ENCODE measurements at regions not wholly inside any gene's neighbourhood (a gene's known extent, or its start where the extent isn't known, plus 50 kb on each side); places are given as distances from the start of the nearest gene placed in this dataset.

DNA sequence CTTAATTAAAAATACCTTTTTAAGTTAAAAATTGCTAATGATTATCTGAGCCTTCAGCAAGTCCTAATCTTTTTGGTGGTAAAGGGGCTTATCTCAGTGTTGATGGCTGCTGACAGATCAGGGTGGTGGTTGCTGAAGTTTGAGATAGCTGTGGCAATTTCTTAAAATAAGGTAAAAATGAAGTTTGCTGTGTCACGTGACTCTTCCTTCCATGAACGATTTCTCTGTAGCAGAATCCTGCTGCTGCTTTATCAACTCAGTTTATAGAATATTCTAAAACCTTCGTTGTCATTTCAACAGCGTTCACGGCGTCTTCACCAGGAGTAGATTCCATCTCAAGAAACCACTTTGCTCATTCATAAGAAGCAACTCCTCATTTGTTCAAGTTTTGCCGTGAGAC, 110.1 kb downstream of the SUCNR1 start:
- Histone ChIP-seq H3K27me3 (no peaks in the 10 kb centered on the region), H3K36me3 (no peaks in the 10 kb centered on the region), H3K4me1 (ENCODE audit: control insufficient read depth in 1 of 2, insufficient read depth in 1 of 2, low read depth in 1 of 2, low read length in 1 of 2) (no peaks in the 10 kb centered on the region), H3K9me3 (no peaks in the 10 kb centered on the region), H3K27ac (no peak overlapping the region), H3K4me3 (ENCODE audit: low read depth in 1 of 2, low read length in 1 of 2) (no peak overlapping the region)
- TF ChIP-seq CTCF (IDR thresholded peaks at IDR 0.05), result no peak

GRCh38 chr3:151985787-151986430, 112.5 kb downstream of the SUCNR1 start:
- H3K27me3 ChIP-seq, result no peaks in the 10 kb centered on the region

DNA sequence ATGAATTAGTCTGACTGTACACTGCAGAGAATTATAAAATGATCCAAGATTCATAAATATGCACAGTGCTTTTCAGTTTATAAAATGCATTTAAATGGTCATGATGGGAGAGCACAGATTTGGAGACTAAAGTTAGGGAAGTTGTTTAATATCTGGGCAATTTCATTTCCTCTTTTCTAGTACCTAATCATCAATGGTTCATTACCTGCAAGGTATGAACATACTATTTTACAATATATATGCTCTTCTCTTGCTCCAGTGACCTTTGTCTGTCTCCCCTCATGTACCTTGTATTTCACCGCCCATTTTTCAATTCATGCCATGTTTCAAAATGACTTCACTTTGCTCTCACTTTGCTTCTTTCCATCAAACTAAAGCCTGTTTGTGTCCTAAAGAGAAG, 114.5 kb downstream of the SUCNR1 start:
- TF ChIP-seq CTCF (IDR thresholded peaks at IDR 0.05), result no peak
- Histone ChIP-seq H3K4me1 (ENCODE audit: control insufficient read depth in 1 of 2, insufficient read depth in 1 of 2, low read depth in 1 of 2, low read length in 1 of 2) (no peaks in the 10 kb centered on the region), H3K36me3 (no peaks in the 10 kb centered on the region), H3K27ac (no peak overlapping the region), H3K4me3 (ENCODE audit: low read depth in 1 of 2, low read length in 1 of 2) (no peak overlapping the region), H3K27me3 (no peaks in the 10 kb centered on the region), H3K9me3 (no peaks in the 10 kb centered on the region)

More at GRCh38 chr3:151985787-151986430, 112.5 kb downstream of the SUCNR1 start:
- no peak overlapping the region for H3K27ac ChIP-seq
- TF ChIP-seq CTCF (IDR thresholded peaks at IDR 0.05), result no peak
- no peaks in the 10 kb centered on the region for H3K9me3 ChIP-seq
- H3K36me3 ChIP-seq, result no peaks in the 10 kb centered on the region
- H3K4me1 ChIP-seq (ENCODE audit: control insufficient read depth in 1 of 2, insufficient read depth in 1 of 2, low read depth in 1 of 2, low read length in 1 of 2), result no peaks in the 10 kb centered on the region
- no peak overlapping the region for H3K4me3 ChIP-seq (ENCODE audit: low read depth in 1 of 2, low read length in 1 of 2)

- Histone ChIP-seq H3K27ac (no peak overlapping the region), H3K9me3 (no peaks in the 10 kb centered on the region), H3K27me3 (no peaks in the 10 kb centered on the region), H3K36me3 (no peaks in the 10 kb centered on the region), H3K4me1 (ENCODE audit: control insufficient read depth in 1 of 2, insufficient read depth in 1 of 2, low read depth in 1 of 2, low read length in 1 of 2) (no peaks in the 10 kb centered on the region), H3K4me3 (ENCODE audit: low read depth in 1 of 2, low read length in 1 of 2) (no peak overlapping the region)
- TF ChIP-seq CTCF (IDR thresholded peaks at IDR 0.05), result no peak
These were observed 116.2 kb downstream of the SUCNR1 start for GRCh38 chr3:151989621-151990020.

DNA sequence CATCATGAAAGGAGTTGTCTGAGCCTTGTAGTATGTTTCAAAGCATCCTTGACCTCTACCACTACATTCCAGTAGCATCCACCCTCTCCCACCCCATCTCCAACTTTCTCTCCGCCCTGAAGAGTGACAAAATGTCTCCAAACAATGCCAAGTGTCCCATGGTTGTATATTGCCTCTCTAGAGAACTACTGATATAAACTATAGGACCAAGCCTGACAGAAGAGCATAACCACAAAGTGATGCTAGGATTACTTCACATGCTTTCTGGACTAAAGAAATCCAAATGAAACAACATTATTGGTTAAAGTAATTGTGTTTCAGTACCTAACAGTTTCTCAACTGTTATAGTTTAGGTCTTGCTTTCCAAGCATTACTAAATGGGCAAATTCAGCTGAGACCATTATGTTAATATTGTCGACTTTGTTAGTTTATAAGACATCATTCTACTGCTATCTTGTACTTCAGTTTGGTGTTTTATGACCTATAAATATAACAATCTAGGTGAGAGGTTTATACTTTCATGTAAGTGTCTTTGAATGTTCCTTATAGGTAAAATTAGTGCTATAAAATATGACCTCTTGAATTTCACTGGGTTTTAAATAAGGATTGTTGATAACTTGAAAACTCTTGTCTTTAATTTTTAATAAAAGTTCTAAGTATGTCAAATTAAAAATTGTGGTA, 117.4 kb downstream of the SUCNR1 start:
- Histone ChIP-seq H3K4me3 (ENCODE audit: low read depth in 1 of 2, low read length in 1 of 2) (no peak overlapping the region), H3K9me3 (no peaks in the 10 kb centered on the region), H3K36me3 (no peaks in the 10 kb centered on the region), H3K27ac (no peak overlapping the region), H3K27me3 (no peaks in the 10 kb centered on the region), H3K4me1 (ENCODE audit: control insufficient read depth in 1 of 2, insufficient read depth in 1 of 2, low read depth in 1 of 2, low read length in 1 of 2) (no peaks in the 10 kb centered on the region)
- TF ChIP-seq CTCF (IDR thresholded peaks at IDR 0.05), result no peak

Data from neutrophil (primary cell).